HG03521 (cell line): ENCODE measurements at regions not wholly inside any gene's neighbourhood (a gene's known extent, or its start where the extent isn't known, plus 50 kb on each side); places are given as distances from the start of the nearest gene placed in this dataset.
"Not testable (repeated sequence)": the region's sequence is repeated elsewhere in the genome, so short reads cannot be mapped to it uniquely, and the experiment has no call there.

Experiments used
- ATAC-seq: cut with Tn5 transposase; IDR thresholded peaks from one replicate; pipeline ENCODE4 v1.9.1; 2021; ENCODE audit warnings: mild to moderate bottlenecking, moderate library complexity; ENCODE audit not compliant: unreplicated experiment

DNA sequence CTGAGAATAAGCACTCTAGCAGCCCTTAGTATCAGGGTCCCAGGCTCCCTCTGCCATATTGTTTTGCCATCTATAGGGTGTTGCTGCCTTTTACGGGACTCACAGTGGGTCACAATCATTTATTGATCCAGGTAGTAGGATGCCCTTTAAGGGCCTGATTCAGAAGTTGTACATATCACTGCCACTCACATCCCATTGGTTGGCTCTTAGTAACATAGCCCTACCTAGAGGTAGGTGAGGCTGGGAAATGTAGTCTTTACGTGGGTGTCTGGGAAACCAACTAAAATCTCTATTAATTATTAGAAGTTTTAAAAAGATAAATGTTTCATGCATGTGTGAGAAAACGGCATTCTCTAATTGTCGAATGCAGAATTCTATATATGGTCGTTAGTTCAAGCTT lies 78.8 kb upstream of the ATP5PO start:
- ATAC-seq = no peak

DNA sequence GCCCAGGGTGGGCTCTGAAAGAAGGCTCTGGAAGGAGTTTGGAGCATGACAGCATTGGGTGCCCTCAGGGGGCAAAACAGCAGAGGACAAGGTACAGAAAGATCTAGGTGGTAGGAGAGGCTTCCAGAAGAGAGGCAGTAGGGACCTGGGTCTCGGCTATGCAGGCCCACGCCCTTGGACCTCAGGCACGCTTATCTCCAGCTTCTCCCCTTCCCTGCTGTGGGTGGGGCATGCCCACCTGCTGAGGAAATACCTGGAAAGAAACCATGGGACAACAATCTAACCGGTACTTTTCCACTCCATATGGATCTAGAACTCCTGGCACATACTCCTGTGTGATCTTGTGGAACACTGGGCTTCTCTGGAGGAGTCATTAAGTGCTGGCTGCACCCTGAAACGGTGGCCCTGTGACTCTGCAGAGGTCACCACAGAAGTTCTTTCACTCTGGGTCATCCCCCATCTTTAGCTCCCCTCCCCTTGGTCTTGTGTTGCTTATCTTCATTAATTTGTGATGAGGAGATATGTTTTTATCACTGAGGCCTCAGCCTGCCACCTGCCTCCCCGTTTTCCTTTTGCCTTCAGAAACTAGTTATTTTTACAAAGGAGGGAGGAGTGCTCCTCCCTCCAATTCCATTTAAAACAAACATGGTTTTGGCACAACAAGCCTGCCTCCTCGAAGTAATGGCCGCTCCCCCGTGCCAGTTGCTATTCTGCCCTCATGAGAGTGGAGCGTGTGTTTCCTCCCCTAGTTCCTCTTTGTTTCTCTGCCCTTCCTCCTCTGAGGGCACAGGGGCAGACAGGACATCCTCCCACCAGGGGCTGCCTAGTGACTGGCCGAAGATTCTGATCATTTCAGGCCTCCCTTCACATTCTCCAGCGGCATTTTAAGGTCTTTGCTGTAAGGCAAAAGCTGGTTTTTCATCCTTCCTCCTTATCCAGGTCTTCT lies 78.0 kb upstream of the ATP5PO start:
- ATAC-seq = no peak

DNA sequence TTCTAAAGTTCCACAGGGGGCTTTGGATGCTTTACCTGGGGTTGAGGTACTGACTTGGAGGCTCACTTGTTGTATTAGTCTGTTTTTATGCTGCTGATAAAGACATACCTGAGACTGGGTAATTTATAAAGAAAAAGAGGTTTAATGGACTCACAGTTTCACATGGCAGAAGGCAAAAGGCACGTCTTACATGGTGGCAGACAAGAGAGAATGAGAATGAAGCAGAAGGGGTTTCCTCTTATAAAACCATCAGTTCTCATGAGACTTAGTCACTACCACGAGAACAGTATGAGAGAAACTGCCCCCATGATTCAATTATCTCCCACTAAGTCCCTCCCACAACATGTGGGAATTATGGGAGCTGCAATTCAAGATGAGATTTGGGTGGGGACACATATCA lies 76.8 kb upstream of the ATP5PO start:
- ATAC-seq = not testable (repeated sequence)

DNA sequence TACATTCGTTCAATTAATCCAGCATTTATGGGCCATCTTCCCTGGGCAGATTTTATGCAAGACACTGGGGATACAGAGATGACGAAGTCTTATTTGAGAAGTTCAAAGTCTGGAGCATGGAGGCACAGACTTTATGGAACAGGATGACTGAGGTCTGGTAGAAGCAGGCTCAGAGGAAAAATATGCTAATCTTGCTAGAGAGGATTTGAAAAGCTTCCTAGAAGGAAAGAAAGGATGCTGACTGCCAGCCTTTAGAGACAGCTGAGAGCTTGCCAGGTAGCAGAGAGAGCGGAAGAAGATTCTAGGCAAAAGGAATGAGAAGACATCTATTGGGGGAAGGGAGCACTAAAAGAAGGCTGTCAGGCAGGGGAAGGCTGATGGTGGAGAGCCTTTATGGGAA lies 75.5 kb upstream of the ATP5PO start:
- no peak for ATAC-seq

DNA sequence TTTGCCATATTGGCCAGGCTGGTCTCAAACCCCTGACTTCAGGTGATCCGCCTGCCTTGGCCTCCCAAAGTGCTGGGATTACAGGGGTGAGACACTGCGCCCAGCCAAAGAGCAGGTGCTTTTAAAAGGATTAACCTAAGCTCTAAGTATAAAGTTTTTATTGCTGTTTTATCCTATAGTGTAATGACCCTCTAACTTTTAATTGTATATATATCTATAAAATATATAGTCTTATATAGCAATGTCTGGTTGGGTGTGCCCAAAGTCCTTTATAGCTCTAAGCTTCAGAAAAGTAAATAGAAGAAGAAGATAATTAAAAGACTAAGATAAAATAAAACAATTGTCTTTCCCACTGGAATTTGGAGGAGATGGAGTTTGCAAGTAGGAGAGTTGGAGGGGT lies 73.8 kb upstream of the ATP5PO start:
- ATAC-seq = no peak

DNA sequence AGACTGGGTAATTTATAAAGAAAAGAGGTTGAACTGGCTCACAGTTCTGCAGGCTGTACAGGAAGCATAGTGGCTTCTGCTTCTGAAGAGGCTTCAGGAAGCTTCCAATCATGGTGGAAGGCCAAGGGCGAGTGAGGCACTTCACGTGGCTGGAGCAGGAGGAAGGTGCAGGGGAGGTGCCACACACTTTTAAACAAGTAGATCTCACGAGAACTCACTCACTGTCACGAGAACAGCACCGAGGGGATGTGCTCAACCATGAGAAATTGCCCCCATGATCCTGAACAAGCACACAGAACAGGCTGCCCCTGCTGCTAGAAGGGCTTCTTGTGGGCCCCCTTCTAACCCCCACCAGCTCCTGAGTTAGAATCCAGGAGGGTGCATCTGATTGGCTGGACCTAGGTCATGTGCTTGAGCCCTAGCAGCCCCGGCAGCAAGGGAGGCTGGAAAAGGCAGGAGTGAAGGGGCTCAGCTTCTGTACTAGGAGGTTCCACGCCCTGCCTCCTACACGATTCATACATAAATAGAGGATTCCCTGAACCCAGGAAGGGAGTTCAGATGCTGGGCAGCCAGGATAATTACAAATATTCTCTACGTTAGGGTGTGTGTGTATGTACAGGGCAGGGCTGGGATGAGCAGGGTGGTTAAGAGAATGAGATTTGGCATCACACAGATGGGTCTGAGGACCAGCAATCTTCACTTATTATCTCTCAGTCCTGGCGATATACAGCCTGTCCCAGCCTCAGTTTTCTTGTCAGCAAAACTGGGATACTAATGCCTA lies 72.8 kb upstream of the ATP5PO start:
- ATAC-seq = no peak

DNA sequence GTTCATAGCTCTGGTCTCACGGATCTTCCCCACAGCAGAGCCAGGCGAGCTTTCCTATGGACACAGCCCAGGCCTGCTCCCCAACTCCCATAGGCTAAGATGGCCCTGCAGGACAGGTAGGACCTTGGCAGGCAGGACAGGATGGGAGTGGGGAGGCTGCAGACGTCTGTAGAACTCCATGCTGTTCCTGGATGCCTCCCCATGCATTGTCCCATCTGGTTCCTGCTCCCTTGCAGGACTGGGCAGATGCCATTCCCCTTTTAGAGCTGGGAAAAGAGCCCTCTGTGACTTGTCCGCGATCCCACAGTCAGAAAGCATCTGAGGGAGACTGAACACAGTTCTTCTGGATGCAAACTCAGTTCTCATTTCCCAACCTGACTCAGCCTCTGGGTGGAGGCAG lies 71.9 kb upstream of the ATP5PO start:
- no peak for ATAC-seq

DNA sequence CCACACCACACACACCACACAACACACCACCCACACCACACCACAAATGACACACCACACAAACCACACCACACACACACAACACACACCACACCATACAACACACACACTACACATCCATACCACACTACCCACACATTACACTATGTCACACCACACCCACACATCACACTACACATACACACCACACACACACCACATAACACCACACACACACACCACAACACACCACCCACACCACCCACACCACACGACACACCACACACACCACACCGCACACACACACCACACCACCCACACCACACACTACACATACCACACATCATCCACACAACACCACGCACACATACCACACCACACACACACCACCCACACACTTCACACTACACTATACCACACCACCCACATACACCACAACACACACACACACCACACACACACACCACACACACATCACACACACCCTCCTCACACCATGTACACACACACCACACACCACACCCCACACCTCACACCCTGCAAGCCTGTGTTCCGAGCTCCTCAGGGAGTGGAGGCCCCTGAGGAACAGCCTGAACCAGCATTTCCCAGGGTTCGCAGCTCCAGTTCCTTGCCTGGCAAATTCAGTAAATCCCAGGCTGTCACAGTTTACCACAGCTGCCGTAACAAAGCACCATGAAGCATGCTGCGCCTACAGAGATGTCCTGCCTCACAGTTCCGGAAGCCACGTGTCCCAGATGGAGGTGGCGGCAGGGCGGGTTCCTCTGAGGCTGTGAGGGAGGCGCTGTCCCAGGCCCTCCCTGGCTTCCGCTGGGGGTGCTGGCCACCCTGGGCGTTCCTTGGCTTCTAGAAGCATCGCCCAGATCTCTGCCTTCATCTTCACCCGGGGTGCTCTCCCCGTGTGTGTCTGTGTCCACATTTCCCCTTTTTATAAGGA lies 69.8 kb upstream of the ATP5PO start:
- no peak for ATAC-seq

DNA sequence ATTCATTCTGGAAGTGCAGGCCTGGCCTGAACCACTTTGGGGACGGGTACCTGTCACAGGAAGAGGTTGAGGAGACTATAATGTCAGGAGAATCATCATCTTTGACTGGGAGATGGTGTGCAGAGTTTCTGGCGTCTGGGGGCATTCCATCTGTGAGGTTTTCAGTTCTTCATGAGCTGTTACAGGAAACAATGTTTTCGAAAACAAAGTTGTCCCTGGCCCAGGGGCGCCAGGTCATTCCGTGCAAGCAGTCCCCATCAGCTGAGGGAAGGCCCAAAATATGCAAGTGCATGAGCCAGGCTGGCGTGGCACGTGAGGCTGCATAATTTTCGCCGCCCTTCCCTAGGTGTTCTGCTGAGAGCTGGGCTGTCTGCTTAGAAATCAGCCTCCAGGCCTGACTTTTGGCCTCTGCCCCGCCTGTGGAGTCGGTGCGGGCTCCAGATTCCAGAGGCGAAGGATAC lies 68.4 kb upstream of the ATP5PO start:
- ATAC-seq = no peak

DNA sequence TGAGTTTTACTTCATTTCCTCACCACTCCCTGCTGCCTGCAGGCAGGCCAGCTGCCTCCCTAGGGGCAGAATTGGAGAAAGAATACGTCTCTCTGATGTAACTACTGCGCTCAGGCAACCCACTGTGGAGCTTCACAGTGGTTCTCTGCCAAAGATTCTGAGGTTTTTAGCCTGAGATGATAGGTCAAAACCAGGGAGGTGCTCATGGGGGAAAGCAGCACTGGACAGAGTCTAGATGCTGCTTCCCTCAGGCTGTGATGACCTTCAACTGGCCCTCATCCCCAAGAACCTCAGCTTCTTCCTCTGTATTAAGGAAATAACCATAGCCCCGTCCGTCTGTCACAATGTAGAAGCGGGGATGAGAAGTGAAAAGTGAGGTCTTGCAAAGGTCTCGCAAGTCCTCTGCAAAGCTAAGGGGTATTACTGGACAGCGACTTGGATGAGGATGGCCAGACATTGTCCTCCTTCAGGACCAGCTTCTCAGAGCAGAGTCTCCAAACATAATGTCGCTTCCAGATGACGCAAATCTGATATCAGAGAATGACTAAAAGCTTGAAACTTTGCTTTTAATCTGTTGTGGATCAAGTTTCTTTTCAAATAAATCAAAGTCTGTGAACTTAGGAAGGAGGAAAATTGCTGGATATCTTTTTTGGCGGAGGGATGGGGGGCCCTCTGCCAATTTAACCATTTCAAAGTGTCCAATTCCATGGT lies 65.9 kb upstream of the ATP5PO start:
- no peak for ATAC-seq

DNA sequence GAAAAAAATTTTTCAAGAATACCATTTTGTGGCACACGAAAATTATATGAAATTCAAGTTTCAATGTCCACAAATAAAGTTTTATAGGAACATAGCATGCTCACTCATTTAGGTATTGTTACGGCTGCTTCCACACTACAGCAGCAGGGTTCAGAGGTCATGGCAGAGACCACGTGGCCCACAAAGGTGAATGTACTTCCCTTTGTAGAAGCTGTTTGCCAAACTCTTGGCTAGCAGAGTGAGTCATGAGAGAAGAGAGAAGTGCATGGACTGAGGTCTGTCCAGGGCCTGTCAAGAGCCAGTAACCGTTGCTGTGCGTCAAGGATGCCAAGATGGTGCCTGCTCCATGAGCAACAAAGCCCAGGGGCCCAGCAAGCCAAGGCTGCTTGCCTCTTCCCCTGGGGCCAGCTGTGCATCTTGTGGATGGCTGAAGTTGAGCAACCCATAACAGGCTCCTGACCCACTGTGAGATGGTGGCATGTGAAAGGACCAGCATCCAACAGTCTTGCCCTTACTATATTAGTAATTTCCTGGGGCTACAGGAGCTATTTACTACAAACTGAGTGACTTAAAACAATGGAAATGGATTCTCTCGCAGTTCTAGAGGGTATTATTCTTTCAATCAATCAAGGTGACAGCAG lies 64.8 kb upstream of the ATP5PO start:
- ATAC-seq = no peak

DNA sequence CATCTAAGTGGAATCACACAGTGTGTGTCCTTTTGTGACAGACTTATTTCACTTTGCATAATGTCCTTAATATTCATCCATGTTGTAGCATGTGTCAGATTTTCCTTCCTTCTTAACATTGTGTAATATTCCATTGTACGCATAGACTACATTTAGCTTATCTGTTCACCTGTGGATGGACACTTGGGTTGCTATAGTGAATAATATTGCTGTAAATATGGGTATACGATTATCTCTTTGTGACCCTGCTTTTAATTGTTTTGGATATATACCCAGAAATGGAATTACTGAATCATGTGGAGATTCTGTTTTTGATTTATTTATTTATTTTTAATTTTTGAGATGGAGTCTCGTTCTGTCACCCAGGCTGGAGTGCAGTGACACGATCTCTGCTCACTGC lies 63.0 kb upstream of the ATP5PO start:
- no peak for ATAC-seq

DNA sequence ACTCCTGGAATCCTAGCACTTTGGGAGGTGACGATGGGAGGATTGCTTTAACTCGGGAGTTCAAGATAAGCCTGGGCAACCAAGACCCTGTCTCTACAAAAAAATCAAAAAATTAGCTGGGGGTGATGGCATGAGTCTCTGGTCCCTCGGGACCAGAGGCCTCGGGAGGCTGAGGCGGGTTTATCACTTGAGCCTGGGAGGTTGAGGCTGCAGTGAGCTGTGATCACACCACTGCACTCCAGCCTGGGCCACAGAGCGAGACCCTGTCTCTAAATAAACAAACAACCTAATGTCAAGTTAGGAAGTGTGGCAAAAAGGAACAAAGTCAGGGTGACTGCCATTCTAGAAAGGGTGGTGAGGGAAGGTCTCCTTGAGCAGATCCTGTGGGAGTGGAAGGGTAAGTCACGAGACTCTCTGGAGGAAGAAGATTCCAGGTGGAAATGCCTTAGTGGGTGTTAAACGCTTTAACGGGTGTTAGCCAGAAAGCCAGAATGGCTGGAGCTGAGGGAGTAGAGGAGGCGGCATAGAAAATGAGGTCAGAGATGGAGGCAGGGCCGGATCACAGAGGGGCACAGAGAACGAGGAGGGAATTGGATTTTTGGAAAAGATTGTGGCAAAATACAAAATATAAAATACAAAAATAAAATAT lies 62.2 kb upstream of the ATP5PO start:
- ATAC-seq = no peak

DNA sequence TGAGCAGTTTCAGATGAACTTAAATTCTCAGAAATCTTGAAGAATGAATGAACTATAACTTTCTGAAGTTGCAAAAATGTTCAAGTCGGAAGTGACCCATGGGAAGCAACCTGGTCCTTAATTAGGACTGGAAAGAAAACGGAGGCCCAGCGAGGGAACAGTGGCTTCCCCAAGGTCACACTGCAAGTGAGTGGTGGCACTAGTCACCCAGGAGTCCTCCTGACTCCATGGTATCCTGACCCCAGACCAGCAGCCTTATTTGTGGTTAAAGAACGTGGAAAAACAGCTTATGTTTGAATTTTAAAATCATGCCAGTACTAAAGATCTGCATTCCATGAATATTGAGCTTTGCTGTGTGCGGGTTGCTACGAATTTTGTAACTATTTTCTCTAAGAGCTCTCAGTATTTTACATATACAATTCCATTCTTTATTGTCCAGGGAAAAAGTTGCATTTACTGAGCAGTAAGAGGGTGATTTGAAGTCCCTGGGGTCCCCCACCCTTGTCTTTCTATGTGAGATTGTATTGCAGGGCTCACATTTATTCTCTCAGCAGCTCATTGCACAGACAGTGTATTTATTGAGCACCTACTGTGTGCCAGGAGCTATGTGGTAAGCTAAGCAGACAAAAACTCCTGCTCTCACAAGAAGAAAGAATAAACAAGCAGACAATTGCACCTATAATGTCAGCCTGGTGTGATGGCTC lies 61.6 kb upstream of the ATP5PO start:
- ATAC-seq = no peak

DNA sequence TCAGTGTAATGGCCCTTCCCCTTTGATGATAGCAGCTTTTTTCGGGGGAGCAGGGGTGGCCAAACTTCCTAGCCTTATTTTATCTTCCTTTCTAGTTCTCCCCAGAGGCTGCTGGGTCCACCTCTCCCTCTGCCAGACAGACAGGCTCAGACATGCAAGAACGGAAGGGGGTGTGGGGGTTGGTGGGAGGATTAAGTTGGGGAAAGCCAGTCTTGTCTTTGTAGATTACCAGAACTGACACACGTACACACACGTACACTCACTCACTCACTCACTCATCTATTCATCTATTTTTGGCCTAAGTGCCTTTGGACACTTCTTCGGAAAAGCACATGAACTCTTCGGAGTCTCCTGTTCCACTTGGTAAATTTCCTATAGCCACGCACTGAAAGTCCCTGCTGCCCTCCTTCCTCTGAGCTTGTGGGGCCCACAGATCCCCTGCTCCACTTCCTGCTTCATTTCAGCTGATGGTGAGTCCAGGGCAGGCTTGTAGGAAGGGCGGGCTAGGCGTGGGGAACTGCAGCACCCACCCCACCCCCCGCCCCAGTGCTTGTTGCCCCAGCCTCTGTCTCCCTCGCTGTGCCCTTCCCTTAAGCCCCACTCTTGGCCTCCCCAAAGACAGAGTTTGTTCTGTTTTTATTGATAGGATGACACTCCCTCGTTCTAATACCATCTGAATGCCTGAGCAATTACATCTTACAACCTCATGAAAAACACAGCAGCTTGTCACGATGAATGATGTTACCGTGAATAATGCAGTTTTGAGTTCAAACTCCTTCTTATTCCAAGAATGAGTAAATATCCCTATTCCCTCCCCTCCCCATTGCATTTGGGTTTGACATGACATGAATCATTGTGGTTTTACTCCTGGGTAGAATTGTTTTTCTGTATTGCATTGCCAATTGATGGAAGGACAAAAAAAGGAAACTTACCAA lies 60.7 kb upstream of the ATP5PO start:
- ATAC-seq = peak; percentile 39

DNA sequence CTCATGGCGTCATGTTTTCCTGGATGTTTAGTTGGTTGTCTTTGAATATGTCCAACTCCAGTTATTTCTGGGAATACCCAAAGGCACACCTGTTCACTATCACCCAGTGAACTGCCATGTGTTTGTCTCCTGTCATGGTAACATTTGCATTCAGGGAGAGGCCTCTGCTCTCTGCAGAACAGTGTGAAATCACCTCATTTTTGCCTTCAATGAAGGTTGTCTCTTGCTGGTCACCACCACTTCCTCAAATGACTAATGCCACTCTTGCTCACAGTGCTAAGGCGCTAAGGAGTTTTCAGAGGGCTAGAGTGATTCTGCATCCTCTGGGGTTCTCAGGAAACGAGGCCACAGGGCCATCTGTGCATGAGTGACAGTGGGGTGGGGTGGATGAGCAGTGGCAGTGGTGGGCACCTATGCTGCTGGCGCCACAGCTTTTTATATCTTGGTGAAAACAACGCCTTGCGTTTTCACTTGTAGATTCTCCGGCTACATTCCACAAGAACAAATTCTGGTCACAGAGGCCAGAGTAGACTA lies 60.0 kb upstream of the ATP5PO start:
- peak; percentile 80 for ATAC-seq
